Mucosa of stomach (tissue), 1 donor: ENCODE measurements at regions not wholly inside any gene's neighbourhood (a gene's known extent, or its start where the extent isn't known, plus 50 kb on each side); places are given as distances from the start of the nearest gene placed in this dataset.

Experiments used
- H3K27me3 ChIP-seq: one replicate; pipeline ENCODE4 v1.7.0; 2013; ENCODE audit warnings: mild to moderate bottlenecking, low read length; ENCODE audit not compliant: control insufficient read depth, insufficient read depth
- H3K36me3 ChIP-seq: one replicate; pipeline ENCODE4 v1.7.0; 2013; ENCODE audit warnings: low read length; ENCODE audit not compliant: control insufficient read depth, insufficient read depth
- H3K4me1 ChIP-seq: one replicate; pipeline ENCODE4 v1.7.0; 2013; ENCODE audit warnings: mild to moderate bottlenecking, low read length; ENCODE audit not compliant: control insufficient read depth, insufficient read depth
- H3K4me3 ChIP-seq: one replicate; pipeline ENCODE4 v1.7.0; 2013; ENCODE audit warnings: low read length
- H3K9ac ChIP-seq: one replicate; pipeline ENCODE4 v1.7.0; 2013; ENCODE audit warnings: mild to moderate bottlenecking, low read length, moderate library complexity
- H3K9me3 ChIP-seq: one replicate; pipeline ENCODE4 v1.7.0; 2013; ENCODE audit warnings: mild to moderate bottlenecking, low read length, moderate library complexity; ENCODE audit not compliant: control insufficient read depth
- donor health status: Pancreatic carcinoma.

DNA sequence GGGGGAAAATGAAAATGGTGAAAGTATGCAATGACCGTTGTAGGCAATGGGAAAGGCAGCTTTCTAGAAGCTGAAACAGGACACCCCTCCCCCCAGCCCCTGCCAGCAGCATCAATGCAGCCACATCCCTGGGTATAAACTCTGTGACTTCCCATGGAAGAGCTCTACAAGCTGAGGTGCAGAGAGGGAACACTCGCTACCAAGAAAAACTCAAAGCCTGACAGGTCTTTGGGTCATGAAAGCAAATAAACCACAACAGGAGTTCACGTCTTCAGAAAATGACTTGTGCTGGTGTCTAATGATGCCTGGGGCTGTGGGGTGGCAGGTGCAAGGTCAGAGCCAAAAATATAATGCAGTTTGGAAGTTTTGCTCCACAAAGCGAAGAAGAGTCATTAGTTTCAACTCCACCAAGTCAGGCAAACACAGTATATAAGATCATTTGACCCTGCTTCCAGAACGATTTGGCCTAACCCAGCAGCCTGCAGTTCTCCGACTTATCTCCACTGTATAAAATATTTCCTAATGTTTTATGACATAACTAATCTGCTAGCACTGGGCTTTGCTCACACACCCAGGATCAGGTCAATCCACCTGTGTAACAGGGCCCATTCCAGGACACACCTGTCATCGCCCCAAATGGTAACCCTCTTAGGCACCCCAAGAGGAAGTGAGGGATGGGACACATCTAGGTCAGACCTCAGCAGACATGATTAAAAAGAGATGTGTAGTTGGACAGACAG lies 102.1 kb downstream of the IRS2 start:
- H3K27me3 ChIP-seq, result no peaks in the 10 kb centered on the region
- no peaks in the 10 kb centered on the region for H3K9me3 ChIP-seq
- no peak overlapping the region for H3K4me3 ChIP-seq
- H3K9ac ChIP-seq, result peak overlapping the region; percentile 54
- H3K36me3 ChIP-seq, result no peaks in the 10 kb centered on the region
- H3K4me1 ChIP-seq, result peaks cover 37% of the 10 kb centered on the region

- Histone ChIP-seq H3K4me3 (no peak overlapping the region), H3K27me3 (no peaks in the 10 kb centered on the region), H3K36me3 (no peaks in the 10 kb centered on the region), H3K9ac (no peak overlapping the region), H3K4me1 (peaks cover 37% of the 10 kb centered on the region), H3K9me3 (no peaks in the 10 kb centered on the region)
Measured at GRCh38 chr13:109682534-109683244, 103.7 kb downstream of the IRS2 start.

DNA sequence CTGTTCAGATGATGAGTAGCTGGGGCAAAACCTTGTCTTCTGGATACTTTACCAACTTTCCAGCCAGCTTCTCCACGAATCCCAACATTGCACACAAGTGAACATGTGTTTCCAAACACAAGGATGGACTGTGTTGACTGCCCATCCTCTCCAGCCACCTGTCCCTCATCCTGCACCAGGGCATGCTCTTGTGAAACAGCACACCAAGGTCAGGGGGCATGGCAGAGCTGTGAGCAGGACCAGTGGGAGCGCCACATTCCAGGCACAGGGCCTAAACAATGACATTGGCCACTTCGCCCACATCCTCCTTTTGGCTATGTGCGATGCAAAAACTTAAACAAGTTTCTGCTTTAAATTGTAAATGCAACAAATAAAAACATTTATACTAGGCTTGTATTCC lies 105.5 kb downstream of the IRS2 start:
- no peaks in the 10 kb centered on the region for H3K27me3 ChIP-seq
- H3K4me3 ChIP-seq, result no peak overlapping the region
- H3K4me1 ChIP-seq, result peaks cover 22% of the 10 kb centered on the region
- no peak overlapping the region for H3K9ac ChIP-seq
- no peaks in the 10 kb centered on the region for H3K9me3 ChIP-seq
- H3K36me3 ChIP-seq, result no peaks in the 10 kb centered on the region

DNA sequence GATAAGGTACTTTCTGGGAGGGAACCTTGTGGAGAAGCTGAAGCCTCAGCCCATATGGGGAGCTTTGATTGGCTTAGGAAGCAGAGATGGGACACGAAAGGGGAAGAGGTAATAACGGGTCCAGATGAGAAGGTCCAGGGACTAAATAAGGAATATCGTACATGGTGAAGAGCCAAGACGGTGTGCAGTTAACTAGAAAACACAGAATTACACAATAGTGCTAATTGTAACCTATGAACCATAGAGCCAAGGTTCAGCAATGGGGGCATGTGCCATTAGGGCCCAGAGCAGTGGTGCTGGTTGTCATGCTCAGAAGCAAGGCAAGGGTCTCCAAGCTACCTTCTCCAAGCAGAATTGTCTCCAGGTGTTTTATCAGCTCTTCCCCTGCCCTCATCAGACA lies 106.1 kb downstream of the IRS2 start:
- no peaks in the 10 kb centered on the region for H3K36me3 ChIP-seq
- H3K9me3 ChIP-seq, result no peaks in the 10 kb centered on the region
- H3K9ac ChIP-seq, result no peak overlapping the region
- H3K4me3 ChIP-seq, result no peak overlapping the region
- peaks cover 15% of the 10 kb centered on the region for H3K4me1 ChIP-seq
- no peaks in the 10 kb centered on the region for H3K27me3 ChIP-seq

DNA sequence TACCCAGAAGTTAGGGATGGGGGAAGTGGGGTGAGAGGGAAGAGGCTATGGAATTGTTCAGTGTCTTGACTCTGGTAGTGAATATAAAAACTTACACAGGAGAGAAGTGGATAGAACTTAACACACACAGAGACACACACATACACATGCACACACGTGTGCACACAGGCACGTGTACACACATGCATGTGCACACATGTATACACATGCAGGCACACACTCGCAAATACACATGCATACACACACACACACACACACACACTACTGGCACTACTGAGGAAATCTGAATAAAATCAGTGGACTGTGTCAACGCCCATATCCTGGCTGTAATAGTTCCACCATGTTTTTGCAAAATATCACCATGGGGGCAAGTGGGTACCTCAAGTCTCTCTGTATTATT lies 107.9 kb downstream of the IRS2 start:
- no peaks in the 10 kb centered on the region for H3K36me3 ChIP-seq
- no peaks in the 10 kb centered on the region for H3K9me3 ChIP-seq
- H3K4me3 ChIP-seq, result no peak overlapping the region
- H3K9ac ChIP-seq, result no peak overlapping the region
- H3K27me3 ChIP-seq, result no peaks in the 10 kb centered on the region
- no peaks in the 10 kb centered on the region for H3K4me1 ChIP-seq

DNA sequence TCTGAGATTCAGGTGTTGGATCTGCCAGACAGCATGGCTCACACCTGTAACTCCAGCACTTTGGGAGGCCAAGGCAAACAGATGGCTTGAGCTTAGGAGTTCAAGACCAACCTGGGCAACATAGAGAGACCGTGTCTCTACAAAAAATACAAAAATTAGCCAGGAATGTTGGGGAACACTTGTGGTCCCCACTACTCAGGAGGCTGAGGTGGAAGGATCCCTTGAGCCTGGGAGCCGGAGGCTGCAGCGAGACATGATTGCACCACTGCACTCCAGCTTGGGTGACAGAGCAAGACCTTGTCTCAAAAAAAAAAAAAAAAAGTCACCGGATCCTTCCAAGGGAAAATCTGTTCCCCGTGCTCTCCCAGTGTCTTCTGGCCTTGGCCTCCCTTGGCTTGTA lies 109.2 kb downstream of the IRS2 start:
- Histone ChIP-seq H3K4me1 (no peaks in the 10 kb centered on the region), H3K36me3 (no peaks in the 10 kb centered on the region), H3K4me3 (no peak overlapping the region), H3K9ac (no peak overlapping the region), H3K27me3 (no peaks in the 10 kb centered on the region), H3K9me3 (no peaks in the 10 kb centered on the region)

DNA sequence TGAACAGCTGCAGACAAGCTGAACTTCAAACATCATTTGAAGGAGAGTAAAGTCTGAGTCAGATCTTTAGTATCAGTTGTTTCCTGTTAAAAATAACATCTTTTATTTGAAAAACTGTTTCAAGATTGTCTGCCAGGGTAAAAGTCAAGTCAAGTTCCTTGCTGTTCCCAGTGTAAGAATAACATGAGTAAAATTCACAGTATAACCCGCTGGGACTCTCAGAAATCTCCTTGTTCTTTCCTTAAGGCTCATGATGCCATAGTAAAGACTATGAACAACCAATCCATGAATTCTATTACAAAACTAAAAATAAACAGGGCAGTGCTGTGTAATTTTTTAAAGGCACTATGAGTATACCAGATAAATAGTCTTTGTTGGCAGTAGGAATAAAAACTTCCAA lies 112.9 kb downstream of the IRS2 start:
- Histone ChIP-seq H3K4me3 (no peak overlapping the region), H3K27me3 (no peaks in the 10 kb centered on the region), H3K9me3 (no peaks in the 10 kb centered on the region), H3K36me3 (no peaks in the 10 kb centered on the region), H3K9ac (no peak overlapping the region), H3K4me1 (no peaks in the 10 kb centered on the region)

GRCh38 chr13:109672545-109672944 lies 113.8 kb downstream of the IRS2 start:
- H3K36me3 ChIP-seq, result no peaks in the 10 kb centered on the region
- H3K9ac ChIP-seq, result no peak overlapping the region
- H3K4me3 ChIP-seq, result no peak overlapping the region
- no peaks in the 10 kb centered on the region for H3K4me1 ChIP-seq
- H3K27me3 ChIP-seq, result no peaks in the 10 kb centered on the region
- no peaks in the 10 kb centered on the region for H3K9me3 ChIP-seq

DNA sequence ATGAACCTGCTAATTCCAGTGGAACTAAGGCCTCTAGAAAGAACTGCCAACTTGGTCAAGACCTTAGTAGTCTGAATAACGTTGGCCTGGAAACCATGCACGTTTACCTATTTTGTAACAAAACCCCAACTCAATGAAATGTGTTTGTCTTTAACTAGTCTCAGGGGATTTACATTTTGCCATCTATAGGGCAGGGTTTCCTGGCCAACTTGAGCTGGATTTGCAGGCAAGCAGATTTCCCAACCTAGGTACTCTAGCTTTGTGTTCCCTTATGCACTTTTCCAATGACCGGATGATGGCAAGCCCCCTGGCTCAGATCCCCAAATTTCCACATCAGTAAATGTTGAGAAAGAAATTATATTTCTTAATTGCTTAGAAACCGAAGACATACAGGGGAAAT lies 114.5 kb downstream of the IRS2 start:
- no peaks in the 10 kb centered on the region for H3K4me1 ChIP-seq
- no peaks in the 10 kb centered on the region for H3K36me3 ChIP-seq
- H3K9me3 ChIP-seq, result no peaks in the 10 kb centered on the region
- H3K4me3 ChIP-seq, result no peak overlapping the region
- H3K27me3 ChIP-seq, result no peaks in the 10 kb centered on the region
- no peak overlapping the region for H3K9ac ChIP-seq

DNA sequence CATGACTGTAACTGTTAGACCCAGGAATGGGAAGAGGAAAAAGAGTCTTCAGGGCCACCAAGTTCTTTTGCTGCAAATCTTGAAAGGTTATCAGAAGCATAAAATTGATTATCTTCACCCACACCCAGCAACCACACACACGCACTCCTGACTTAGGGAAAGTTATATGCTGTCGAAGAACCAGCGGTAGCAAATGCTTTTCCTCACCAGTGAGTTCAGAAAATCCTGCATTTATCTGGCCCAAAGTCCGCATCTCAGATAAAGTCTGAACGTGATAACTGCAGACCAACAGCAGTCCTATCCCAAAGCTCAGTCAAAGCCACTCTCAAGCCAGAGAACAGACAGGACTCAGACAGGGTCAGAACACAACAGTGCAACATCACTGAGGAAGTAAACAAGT lies 115.6 kb downstream of the IRS2 start:
- Histone ChIP-seq H3K4me1 (no peaks in the 10 kb centered on the region), H3K9ac (no peak overlapping the region), H3K36me3 (no peaks in the 10 kb centered on the region), H3K27me3 (no peaks in the 10 kb centered on the region), H3K4me3 (no peak overlapping the region), H3K9me3 (no peaks in the 10 kb centered on the region)

DNA sequence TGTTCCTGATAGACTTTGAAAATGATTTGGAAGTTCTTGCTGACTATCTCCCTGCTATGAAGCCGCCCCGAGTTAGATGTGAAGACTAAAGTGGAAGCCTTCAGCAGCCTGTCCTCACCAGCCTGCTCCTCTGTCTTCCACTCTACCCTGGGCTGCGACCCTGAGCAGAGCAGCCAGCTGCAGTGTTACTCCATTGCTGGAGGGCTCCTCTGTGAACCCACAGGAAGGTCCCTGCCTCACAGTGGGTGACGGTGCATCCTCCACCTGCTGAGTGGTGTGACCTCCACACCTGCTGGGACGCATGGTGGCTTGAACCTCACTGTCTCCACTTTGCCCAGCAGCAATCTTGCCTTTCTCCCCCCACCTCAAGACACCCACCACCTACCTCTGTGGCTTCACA lies 116.4 kb downstream of the IRS2 start:
- Histone ChIP-seq H3K4me1 (no peaks in the 10 kb centered on the region), H3K27me3 (no peaks in the 10 kb centered on the region), H3K9ac (no peak overlapping the region)

GRCh38 chr13:109669234-109669612 lies 117.2 kb downstream of the IRS2 start:
- Histone ChIP-seq H3K27me3 (no peaks in the 10 kb centered on the region), H3K4me3 (no peak overlapping the region), H3K4me1 (no peaks in the 10 kb centered on the region), H3K9me3 (no peaks in the 10 kb centered on the region), H3K9ac (no peak overlapping the region), H3K36me3 (no peaks in the 10 kb centered on the region)

More for the DNA sequence above, 116.4 kb downstream of the IRS2 start:
- Histone ChIP-seq H3K4me3 (no peak overlapping the region), H3K36me3 (no peaks in the 10 kb centered on the region), H3K9me3 (no peaks in the 10 kb centered on the region)
